ENCODE measurements at regions not wholly inside any gene's neighbourhood (a gene's known extent, or its start where the extent isn't known, plus 50 kb on each side); places are given as distances from the start of the nearest gene placed in this dataset.

DNA sequence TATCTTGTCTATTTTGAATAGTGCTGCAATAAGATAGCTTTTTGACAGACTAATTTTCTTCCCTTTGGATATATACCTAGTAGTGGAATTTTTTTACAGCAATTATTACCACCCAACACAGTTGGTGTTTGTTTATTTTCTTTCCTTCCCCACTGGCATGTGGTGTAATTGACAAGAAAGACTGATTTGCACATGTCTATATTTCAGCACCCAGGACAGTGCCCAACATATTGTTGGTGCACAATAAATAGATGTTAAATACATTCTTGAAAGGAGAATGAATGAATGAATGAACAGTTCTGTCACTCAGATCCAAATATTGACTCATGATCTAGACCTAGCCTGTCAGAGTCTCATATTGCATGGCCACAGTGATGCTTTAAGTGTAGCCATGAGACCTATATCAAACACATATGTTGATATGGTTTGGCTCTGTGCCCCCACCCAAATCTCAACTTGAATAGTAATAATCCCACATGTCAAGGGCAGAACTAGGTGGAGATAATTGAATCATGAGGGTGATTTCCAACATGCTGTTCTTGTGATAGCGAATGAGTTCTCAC is 538.2 kb downstream of the NYAP2 start:
- Mint-ChIP-seq H3K27ac (no peak overlapping the region), H3K4me3 (no peak overlapping the region), H3K9me3 (no peaks in the 10 kb centered on the region), H3K4me1 (ENCODE audit: low read depth) (no peaks in the 10 kb centered on the region), H3K27me3 (peaks cover 9% of the 10 kb centered on the region), H3K36me3 (ENCODE audit: low read depth) (no peaks in the 10 kb centered on the region)

DNA sequence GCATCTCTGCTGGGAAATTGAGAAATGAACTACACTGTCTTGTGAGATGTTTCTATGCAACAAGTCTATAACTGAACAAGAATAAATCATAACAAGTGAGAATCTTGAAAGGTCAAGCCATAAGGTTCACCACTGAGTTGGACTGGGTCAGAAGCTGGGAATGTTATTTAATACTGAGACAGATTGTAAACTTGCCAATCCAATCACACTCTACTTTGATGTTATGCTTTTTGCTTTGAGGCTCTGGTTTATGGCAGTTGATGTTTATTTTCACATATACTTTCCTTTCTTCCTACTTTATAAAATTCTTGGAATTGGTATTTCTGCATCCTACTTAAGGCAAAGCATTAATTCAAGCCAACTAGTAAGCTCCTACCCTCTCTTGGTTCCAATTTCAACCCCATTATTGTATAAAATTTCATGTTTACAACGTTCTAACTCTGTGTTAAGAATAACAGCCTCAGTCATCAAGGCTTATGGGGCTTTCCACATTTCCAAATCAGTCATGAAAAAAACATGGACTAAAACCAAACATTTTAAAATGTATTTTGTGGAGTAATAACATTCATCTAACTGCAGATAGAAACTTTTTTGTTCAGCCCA is 533.4 kb downstream of the NYAP2 start:
- Mint-ChIP-seq H3K4me3 (no peak overlapping the region), H3K27me3 (peaks cover 3% of the 10 kb centered on the region)

DNA sequence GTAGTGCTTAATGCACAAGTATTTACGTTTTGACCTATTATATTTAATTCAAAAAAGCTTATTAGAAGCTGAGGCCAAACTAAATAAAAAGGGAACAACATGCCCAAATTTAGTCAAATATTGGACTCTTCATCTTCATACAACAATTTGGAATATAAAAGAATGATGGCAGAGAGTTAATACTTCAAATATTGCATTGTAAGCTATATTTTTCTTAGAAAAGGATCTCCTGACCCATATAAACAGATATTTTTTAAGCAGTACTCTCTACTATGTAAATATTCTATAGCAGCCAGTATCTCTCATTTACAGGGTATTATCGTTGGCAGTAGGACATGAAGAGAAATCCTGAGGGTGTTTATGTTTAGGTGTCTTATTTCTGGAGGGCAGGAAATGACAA is 531.2 kb downstream of the NYAP2 start:
- H3K9me3 Mint-ChIP-seq = no peaks in the 10 kb centered on the region
- no peaks in the 10 kb centered on the region for H3K36me3 Mint-ChIP-seq (ENCODE audit: low read depth)
- no peak overlapping the region for H3K27ac Mint-ChIP-seq
- H3K4me1 Mint-ChIP-seq (ENCODE audit: low read depth) = no peaks in the 10 kb centered on the region
- H3K27me3 Mint-ChIP-seq = peaks cover 3% of the 10 kb centered on the region
- H3K4me3 Mint-ChIP-seq = no peak overlapping the region

More for the DNA sequence above, 533.4 kb downstream of the NYAP2 start:
- Mint-ChIP-seq H3K9me3 (no peaks in the 10 kb centered on the region), H3K27ac (no peak overlapping the region), H3K36me3 (ENCODE audit: low read depth) (no peaks in the 10 kb centered on the region), H3K4me1 (ENCODE audit: low read depth) (no peaks in the 10 kb centered on the region)

DNA sequence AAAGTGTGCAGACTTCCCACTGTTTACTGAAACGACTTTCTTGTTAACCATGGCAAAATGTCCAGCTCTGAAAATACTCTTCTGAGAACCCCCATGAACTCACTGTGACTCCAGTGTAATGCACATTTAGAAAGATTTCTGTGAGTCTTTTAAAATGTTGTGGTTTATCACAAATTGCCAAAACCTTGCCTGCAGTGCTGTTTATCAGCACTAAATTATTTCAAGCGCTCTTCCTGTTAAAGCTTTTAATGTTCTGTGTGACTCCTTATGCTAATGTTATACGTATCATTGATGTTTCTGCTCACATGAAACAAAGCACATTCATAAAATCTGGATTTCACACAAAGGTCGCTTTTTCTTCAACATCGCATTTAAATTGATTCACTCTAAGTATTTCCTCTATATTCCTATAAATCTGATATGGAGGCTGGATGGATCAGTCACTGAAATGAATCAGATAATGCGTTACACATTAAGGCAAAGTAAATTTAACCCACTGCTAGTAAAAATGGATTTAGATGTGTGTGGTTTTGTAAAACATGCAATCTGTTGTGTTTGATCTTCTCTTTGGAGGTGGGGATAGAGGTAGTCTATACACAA is 521.2 kb downstream of the NYAP2 start:
- H3K9me3 Mint-ChIP-seq = peaks cover 6% of the 10 kb centered on the region
- no peaks in the 10 kb centered on the region for H3K36me3 Mint-ChIP-seq (ENCODE audit: low read depth)
- H3K27ac Mint-ChIP-seq = no peak overlapping the region
- no peak overlapping the region for H3K4me3 Mint-ChIP-seq
- no peaks in the 10 kb centered on the region for H3K4me1 Mint-ChIP-seq (ENCODE audit: low read depth)
- peaks cover 6% of the 10 kb centered on the region for H3K27me3 Mint-ChIP-seq

DNA sequence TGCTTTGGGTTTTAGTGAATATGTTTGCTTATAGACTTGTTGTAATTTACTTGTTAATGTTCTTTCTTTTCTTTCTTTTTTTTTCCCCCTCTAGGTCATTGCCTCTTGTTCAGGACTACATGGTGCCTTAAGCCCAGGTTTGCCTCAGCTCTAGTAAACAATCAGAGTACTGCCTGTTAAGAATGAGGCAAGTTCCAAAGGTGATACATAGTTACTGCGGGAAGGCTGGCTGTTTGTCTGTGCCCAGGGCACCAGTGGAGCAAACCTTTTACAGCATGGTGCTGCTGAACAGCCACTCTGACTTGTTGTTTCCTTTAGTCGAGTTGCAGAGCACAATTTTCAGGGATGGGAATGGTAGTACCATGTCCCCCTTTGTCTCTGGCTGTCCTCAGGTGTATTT is 517.2 kb downstream of the NYAP2 start:
- Mint-ChIP-seq H3K4me1 (ENCODE audit: low read depth) (no peaks in the 10 kb centered on the region), H3K27ac (no peak overlapping the region), H3K36me3 (ENCODE audit: low read depth) (no peaks in the 10 kb centered on the region), H3K27me3 (peaks cover 6% of the 10 kb centered on the region), H3K9me3 (peaks cover 6% of the 10 kb centered on the region), H3K4me3 (no peak overlapping the region)

DNA sequence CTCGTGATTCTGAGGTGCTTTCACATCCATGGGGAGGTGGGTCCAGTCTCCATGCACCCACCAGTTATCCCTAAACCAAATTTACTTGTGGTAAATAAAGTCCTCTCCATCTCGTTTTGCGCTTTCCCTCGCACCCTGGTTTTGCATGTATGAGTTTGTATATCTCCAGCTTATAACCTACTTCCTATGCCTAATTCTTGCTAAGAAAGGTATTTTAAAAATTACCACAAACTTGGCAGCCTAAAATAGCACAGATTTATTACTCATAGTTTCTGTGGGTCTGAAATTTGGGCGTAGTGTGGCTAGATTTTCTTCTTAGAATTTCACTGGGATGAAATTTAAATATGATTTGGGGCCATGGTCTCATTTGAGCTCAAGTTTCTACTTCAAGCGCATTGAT is 511.5 kb downstream of the NYAP2 start:
- Mint-ChIP-seq H3K4me3 (no peak overlapping the region), H3K36me3 (ENCODE audit: low read depth) (no peaks in the 10 kb centered on the region), H3K9me3 (no peaks in the 10 kb centered on the region), H3K27ac (no peak overlapping the region), H3K27me3 (peaks cover 7% of the 10 kb centered on the region), H3K4me1 (ENCODE audit: low read depth) (no peaks in the 10 kb centered on the region)

DNA sequence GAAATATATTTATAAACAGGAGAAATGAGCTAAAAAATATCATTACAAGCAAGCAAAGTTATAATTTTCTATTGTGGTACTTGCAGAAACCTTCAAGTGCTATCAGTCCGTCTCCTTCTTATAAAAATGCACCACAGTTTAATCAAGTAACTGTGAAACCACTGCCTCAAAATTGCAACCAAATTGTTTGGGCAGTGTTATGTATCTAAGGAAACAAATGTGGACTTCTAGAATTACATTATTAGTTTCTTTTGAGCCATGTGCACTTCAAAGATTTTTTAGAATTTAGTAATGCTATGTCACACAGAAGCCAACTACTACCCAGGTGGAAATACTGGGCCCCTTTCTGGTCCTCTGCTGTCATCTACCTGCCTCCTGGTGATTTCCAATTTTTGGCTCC is 495.6 kb downstream of the NYAP2 start:
- H3K27me3 Mint-ChIP-seq = peaks cover 25% of the 10 kb centered on the region
- H3K4me1 Mint-ChIP-seq (ENCODE audit: low read depth) = no peaks in the 10 kb centered on the region
- no peaks in the 10 kb centered on the region for H3K36me3 Mint-ChIP-seq (ENCODE audit: low read depth)
- H3K4me3 Mint-ChIP-seq = no peak overlapping the region
- no peaks in the 10 kb centered on the region for H3K9me3 Mint-ChIP-seq
- H3K27ac Mint-ChIP-seq = no peak overlapping the region

DNA sequence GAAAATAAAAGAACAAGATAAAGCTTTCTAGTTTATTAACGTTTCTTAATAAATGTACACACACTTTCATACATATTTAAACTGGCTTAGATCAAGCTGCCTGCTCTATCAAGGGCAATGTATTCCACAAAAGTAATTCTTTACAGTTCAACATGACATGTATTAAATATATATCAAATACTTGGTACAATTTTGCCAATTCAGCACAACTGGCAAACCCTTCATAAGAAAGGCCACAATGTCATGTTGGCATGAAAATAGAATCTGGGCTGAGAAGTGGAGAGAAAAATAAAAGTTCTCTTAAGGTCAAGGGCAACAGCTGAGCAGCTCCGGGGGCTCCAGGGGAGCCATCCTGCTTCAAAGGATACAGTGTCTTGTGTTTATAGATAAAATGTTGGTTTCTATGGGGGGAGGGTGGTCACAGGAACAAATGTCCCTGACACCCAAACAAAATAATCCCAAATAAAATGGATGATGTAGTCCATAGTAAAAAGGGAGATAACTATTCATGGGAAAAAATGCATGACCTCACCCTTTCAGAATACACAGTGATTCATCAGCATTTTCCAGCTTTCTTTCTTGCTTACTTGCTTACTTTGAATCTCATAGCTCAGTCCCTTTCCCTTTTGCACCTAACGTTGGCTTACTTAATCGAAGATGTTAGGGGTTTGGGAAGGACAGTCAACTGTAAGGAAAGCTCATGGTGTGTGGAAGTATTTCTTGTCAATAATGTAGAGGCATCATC is 494.9 kb downstream of the NYAP2 start:
- no peaks in the 10 kb centered on the region for H3K36me3 Mint-ChIP-seq (ENCODE audit: low read depth)
- peaks cover 23% of the 10 kb centered on the region for H3K27me3 Mint-ChIP-seq
- no peak overlapping the region for H3K27ac Mint-ChIP-seq
- H3K4me1 Mint-ChIP-seq (ENCODE audit: low read depth) = peaks cover 3% of the 10 kb centered on the region
- no peaks in the 10 kb centered on the region for H3K9me3 Mint-ChIP-seq
- no peak overlapping the region for H3K4me3 Mint-ChIP-seq

DNA sequence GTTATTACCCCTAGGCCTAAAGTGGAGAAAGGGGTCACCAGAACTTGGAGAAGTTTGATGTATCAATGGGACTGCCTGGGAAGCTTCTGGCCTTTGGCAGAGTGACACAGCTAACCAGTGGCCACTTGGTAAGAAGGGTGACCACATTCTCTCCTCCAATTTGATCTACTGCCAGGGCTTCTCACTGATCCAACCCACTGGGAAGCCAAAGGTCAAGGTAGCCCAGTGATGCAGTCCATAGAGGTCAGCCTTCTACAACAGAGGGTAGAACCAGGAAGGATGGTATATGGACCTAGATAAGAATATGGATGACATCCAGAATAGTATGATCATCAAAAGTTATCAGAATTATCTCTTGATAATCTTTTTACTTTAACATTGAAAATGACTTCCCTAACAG is 493.6 kb downstream of the NYAP2 start:
- Mint-ChIP-seq H3K27ac (no peak overlapping the region), H3K9me3 (no peaks in the 10 kb centered on the region), H3K4me1 (ENCODE audit: low read depth) (peaks cover 6% of the 10 kb centered on the region), H3K36me3 (ENCODE audit: low read depth) (no peaks in the 10 kb centered on the region), H3K27me3 (peaks cover 11% of the 10 kb centered on the region), H3K4me3 (no peak overlapping the region)

DNA sequence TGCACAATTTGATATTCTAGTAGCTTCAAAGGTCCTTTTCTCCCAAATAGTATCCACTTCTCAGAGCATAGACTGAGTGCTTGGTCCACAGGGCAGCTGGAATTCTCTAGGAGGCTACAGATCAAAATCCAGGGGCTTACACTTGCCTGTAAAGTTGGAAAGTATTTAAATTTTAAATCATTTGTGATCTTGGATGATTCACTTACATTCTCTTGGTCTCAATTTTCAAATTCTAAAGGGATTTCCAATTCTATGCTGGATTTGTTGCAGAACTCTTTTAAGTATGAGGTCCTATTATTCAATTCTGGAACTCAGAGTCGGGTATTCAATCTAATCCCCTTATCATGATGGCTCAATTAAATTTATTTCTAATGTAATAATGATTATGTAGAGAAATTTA is 492.3 kb downstream of the NYAP2 start:
- H3K27me3 Mint-ChIP-seq = peaks cover 7% of the 10 kb centered on the region
- H3K9me3 Mint-ChIP-seq = no peaks in the 10 kb centered on the region
- no peak overlapping the region for H3K4me3 Mint-ChIP-seq
- H3K36me3 Mint-ChIP-seq (ENCODE audit: low read depth) = no peaks in the 10 kb centered on the region
- peaks cover 6% of the 10 kb centered on the region for H3K4me1 Mint-ChIP-seq (ENCODE audit: low read depth)
- no peak overlapping the region for H3K27ac Mint-ChIP-seq

DNA sequence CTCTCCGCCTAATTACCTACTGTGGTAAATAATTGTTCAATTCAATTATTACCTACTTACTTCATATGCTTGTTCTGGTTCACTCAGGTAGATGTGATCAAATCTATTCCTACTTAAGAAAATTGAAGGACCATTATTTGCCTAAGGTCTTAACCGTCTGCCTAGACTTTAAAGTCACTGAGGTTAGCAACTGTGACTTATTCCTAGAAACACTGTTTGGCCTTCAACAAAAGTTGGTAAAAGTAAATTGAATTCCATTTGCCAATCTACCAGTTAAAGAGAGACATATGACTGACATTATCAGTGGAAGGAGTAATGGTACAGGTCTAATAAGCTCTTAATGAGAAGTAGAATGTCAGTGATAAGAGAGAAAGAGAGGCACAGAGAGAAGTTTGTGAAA is 491.5 kb downstream of the NYAP2 start:
- H3K27ac Mint-ChIP-seq = no peak overlapping the region
- H3K27me3 Mint-ChIP-seq = peaks cover 9% of the 10 kb centered on the region
- H3K9me3 Mint-ChIP-seq = no peaks in the 10 kb centered on the region
- H3K36me3 Mint-ChIP-seq (ENCODE audit: low read depth) = no peaks in the 10 kb centered on the region
- peaks cover 6% of the 10 kb centered on the region for H3K4me1 Mint-ChIP-seq (ENCODE audit: low read depth)
- no peak overlapping the region for H3K4me3 Mint-ChIP-seq

DNA sequence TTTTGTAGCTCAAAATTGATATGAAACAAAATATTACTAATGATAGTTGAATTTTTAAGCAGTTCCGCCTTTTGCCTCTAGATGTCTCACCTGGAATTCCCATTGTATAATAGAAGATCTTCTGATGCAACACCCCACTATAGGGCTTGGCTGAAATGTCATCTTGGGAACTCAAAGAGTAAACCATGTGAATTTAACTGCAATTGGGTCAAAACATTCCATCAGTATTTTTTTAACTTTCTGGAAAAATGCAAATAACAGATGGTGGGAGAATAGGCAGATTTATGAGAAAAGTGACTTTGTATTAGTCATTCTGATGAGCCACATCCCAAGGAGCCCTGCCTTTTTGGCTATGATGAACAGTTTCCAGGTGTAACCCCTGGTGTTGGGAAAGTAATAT is 489.9 kb downstream of the NYAP2 start:
- H3K27me3 Mint-ChIP-seq = peaks cover 16% of the 10 kb centered on the region
- no peak overlapping the region for H3K4me3 Mint-ChIP-seq
- peaks cover 6% of the 10 kb centered on the region for H3K4me1 Mint-ChIP-seq (ENCODE audit: low read depth)
- no peaks in the 10 kb centered on the region for H3K9me3 Mint-ChIP-seq
- no peaks in the 10 kb centered on the region for H3K36me3 Mint-ChIP-seq (ENCODE audit: low read depth)
- no peak overlapping the region for H3K27ac Mint-ChIP-seq

DNA sequence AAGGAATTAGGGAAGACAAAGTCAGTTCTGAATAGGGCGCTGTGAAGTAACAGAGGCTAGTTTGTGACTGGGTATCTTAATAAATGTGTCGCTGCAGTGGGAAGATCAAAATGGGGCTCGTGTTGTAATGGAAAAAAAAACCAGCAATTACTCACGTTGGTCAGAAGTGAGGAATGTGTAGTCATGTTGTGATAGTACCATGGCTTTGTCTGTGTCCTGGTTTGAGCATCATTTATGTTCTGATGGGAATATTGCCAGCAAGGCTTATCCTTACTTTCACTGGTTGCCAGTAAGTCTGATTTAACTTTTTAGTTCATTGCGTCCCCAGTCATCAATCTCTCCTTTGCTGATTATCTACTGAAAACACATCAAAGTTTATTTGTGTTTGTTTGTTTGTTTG is 467.6 kb downstream of the NYAP2 start:
- no peak overlapping the region for H3K27ac Mint-ChIP-seq

DNA sequence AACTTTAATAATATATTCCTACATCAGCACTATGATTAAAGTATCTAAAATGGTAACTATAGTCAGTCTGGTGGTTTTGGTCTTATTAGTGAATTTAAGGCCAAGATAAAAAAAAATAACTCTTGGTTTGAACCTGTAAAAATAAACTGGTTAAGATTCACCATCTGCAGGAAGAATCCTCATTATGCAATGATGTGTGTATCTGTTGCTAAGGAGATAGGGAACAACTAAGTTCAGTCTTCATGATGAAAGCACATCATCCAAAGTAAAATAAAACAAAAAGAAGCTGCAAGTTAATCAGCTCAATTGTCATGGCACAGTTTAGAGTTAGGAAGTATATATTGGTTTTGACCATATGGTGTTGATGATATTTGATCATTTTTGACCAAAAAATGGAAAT is 466.0 kb downstream of the NYAP2 start:
- H3K27me3 Mint-ChIP-seq = peaks cover 3% of the 10 kb centered on the region
- no peaks in the 10 kb centered on the region for H3K4me1 Mint-ChIP-seq (ENCODE audit: low read depth)
- no peak overlapping the region for H3K4me3 Mint-ChIP-seq
- H3K27ac Mint-ChIP-seq = no peak overlapping the region
- no peaks in the 10 kb centered on the region for H3K36me3 Mint-ChIP-seq (ENCODE audit: low read depth)
- no peaks in the 10 kb centered on the region for H3K9me3 Mint-ChIP-seq

More for the DNA sequence above, 467.6 kb downstream of the NYAP2 start:
- no peaks in the 10 kb centered on the region for H3K4me1 Mint-ChIP-seq (ENCODE audit: low read depth)
- H3K9me3 Mint-ChIP-seq = no peaks in the 10 kb centered on the region
- no peaks in the 10 kb centered on the region for H3K27me3 Mint-ChIP-seq
- H3K36me3 Mint-ChIP-seq (ENCODE audit: low read depth) = no peaks in the 10 kb centered on the region
- H3K4me3 Mint-ChIP-seq = no peak overlapping the region

DNA sequence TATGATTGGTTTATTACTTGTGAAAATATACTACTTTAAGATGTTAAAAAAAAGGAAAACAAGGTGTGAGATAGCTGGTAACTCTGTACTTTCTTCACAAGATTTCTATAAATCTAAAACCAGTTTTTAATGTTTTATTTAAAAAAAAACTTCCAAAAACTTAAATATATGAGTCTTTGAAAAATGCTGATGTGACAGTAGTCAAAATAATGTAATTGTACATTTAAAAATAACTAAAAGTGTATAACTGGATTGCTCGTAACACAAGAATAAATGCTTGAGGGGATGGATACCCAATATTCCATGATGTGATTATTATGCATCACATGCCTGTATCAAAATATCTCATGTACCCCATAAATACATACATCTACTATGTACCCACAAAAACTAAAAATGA is 464.9 kb downstream of the NYAP2 start:
- no peaks in the 10 kb centered on the region for H3K9me3 Mint-ChIP-seq
- H3K27ac Mint-ChIP-seq = no peak overlapping the region
- H3K27me3 Mint-ChIP-seq = peaks cover 3% of the 10 kb centered on the region
- no peaks in the 10 kb centered on the region for H3K4me1 Mint-ChIP-seq (ENCODE audit: low read depth)
- no peak overlapping the region for H3K4me3 Mint-ChIP-seq
- no peaks in the 10 kb centered on the region for H3K36me3 Mint-ChIP-seq (ENCODE audit: low read depth)
